Mucosa of descending colon (tissue), 3 donors: ENCODE measurements at regions not wholly inside any gene's neighbourhood (a gene's known extent, or its start where the extent isn't known, plus 50 kb on each side); places are given as distances from the start of the nearest gene placed in this dataset.

Source experiments
- ATAC-seq: fragments of 200-7000 bp; cut with Tn5 transposase; one replicate; pipeline ENCODE4 v1.9.1; 2020; ENCODE audit warnings: mild to moderate bottlenecking, moderate library complexity
- DNase-seq, 3 donors: peaks; one replicate each; pipeline ENCODE4 v3.0.0-alpha.2; 2020
- H3K36me3 ChIP-seq: fragments of 200-600 bp; one replicate; pipeline ENCODE4 v1.8.0; 2021; ENCODE audit warnings: low read depth, mild to moderate bottlenecking
- H3K4me1 ChIP-seq: fragments of 200-600 bp; one replicate; pipeline ENCODE4 v1.8.0; 2021; ENCODE audit warnings: low read depth, mild to moderate bottlenecking
- H3K4me3 ChIP-seq: fragments of 200-600 bp; one replicate; pipeline ENCODE4 v1.8.0; 2021; ENCODE audit warnings: mild to moderate bottlenecking
- H3K9me3 ChIP-seq: fragments of 200-600 bp; one replicate; pipeline ENCODE4 v1.8.0; 2021; ENCODE audit warnings: mild to moderate bottlenecking
- CTCF ChIP-seq: fragments of 200-600 bp; IDR thresholded peaks from one replicate; pipeline ENCODE4 v1.8.0; 2022; ENCODE audit warnings: antibody characterized with exemption, mild to moderate bottlenecking
- intact Hi-C, 2 donors: fragments of 100-400 bp; cut with DNase I in 1 of 2; cut with micrococcal nuclease in 1 of 2; formaldehyde crosslinking; loops; one replicate each; pipeline versions ENCODE4 v1.11.0 to v1.11.1; 2022; cut with DNase I, micrococcal nuclease
- donor health status: DM: no; HTN: no; CAD: no; lungs with moderate emphysema.
- donor health status: DM: no; HTN: no; CAD: no.
- donor health status: DM: no; HTN: yes; CAD: no.

GRCh38 chr11:15854245-15854644 lies 502.1 kb downstream of the SOX6 start:
- intact Hi-C loops: no loop called here
- no peak for TF ChIP-seq CTCF
- ATAC-seq (no peak), DNase-seq (no peak)
- no peaks in the 10 kb centered on the region for H3K4me1 ChIP-seq
- no peaks in the 10 kb centered on the region for H3K9me3 ChIP-seq
- no peaks in the 10 kb centered on the region for H3K36me3 ChIP-seq
- no peak overlapping the region for H3K4me3 ChIP-seq

- Histone ChIP-seq H3K4me1 (no peaks in the 10 kb centered on the region), H3K36me3 (no peaks in the 10 kb centered on the region), H3K9me3 (no peaks in the 10 kb centered on the region), H3K4me3 (no peak overlapping the region)
- DNase-seq: no peak
- ATAC-seq: no peak
- TF ChIP-seq CTCF: no peak
- intact Hi-C loops: no loop called here
Measured at GRCh38 chr11:15858881-15859280, 497.5 kb downstream of the SOX6 start.

DNA sequence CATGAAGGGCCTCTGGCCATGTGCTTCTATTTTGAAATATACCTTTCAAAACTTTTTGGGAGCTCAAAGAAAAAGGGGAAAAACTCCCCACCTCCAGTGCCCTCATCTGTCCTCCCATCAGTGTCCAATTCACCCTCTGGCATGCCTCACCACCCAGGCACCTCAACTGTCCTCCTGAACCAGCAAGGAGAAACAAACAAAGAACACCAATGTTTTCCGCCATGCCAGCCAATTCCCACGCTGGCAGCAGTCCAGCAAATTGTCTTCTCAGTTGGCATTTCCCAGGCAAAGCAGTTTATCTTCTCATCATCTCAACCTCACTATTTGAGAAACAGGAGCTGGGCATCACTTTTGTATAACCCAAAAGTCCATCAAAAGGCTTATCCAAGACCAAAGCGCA lies 496.9 kb downstream of the SOX6 start:
- no peaks in the 10 kb centered on the region for H3K9me3 ChIP-seq
- H3K4me1 ChIP-seq: no peaks in the 10 kb centered on the region
- no peaks in the 10 kb centered on the region for H3K36me3 ChIP-seq
- H3K4me3 ChIP-seq: no peak overlapping the region
- intact Hi-C loops: no loop called here
- TF ChIP-seq CTCF: no peak
- DNase-seq (no peak), ATAC-seq (no peak)

- no peak overlapping the region for H3K4me3 ChIP-seq
- no peaks in the 10 kb centered on the region for H3K36me3 ChIP-seq
- no peak for ATAC-seq
- H3K4me1 ChIP-seq: no peaks in the 10 kb centered on the region
- no peaks in the 10 kb centered on the region for H3K9me3 ChIP-seq
- no peak for TF ChIP-seq CTCF
- intact Hi-C loops: no loop called here
- DNase-seq: no peak
Measured at GRCh38 chr11:15861256-15861655, 495.1 kb downstream of the SOX6 start.

- Histone ChIP-seq H3K9me3 (no peaks in the 10 kb centered on the region), H3K4me3 (no peak overlapping the region), H3K4me1 (no peaks in the 10 kb centered on the region), H3K36me3 (no peaks in the 10 kb centered on the region)
- intact Hi-C loops: no loop called here
- TF ChIP-seq CTCF: no peak
- DNase-seq (no peak), ATAC-seq (no peak)
Measured at GRCh38 chr11:15863411-15863810, 492.9 kb downstream of the SOX6 start.
